ENCODE measurements at regions not wholly inside any gene's neighbourhood (a gene's known extent, or its start where the extent isn't known, plus 50 kb on each side); places are given as distances from the start of the nearest gene placed in this dataset.

- no peak for ATAC-seq
- TF ChIP-seq ZNF565 (CRISPR knock-in tag; conservative IDR thresholded peaks at IDR 0.05; ENCODE audit: low read depth) = no peak
- TF ChIP-seq OSR1 (CRISPR knock-in tag; IDR thresholded peaks at IDR 0.05) = no peak
- no peak for TF ChIP-seq RARB (CRISPR knock-in tag; IDR thresholded peaks at IDR 0.05)
- TF ChIP-seq SNAI2 (CRISPR knock-in tag; IDR thresholded peaks at IDR 0.05) = no peak
- no peak for TF ChIP-seq ESRRG (CRISPR knock-in tag; IDR thresholded peaks at IDR 0.05)
- no peak for TF ChIP-seq BACH2 (CRISPR knock-in tag; IDR thresholded peaks at IDR 0.05; ENCODE audit: borderline replicate concordance)
- no peak for TF ChIP-seq ZC3H10 (CRISPR knock-in tag; IDR thresholded peaks at IDR 0.05)
- no peak for TF ChIP-seq CREB5 (CRISPR knock-in tag; IDR thresholded peaks at IDR 0.05; ENCODE audit: low read depth)
- TF ChIP-seq, protein P1, sequence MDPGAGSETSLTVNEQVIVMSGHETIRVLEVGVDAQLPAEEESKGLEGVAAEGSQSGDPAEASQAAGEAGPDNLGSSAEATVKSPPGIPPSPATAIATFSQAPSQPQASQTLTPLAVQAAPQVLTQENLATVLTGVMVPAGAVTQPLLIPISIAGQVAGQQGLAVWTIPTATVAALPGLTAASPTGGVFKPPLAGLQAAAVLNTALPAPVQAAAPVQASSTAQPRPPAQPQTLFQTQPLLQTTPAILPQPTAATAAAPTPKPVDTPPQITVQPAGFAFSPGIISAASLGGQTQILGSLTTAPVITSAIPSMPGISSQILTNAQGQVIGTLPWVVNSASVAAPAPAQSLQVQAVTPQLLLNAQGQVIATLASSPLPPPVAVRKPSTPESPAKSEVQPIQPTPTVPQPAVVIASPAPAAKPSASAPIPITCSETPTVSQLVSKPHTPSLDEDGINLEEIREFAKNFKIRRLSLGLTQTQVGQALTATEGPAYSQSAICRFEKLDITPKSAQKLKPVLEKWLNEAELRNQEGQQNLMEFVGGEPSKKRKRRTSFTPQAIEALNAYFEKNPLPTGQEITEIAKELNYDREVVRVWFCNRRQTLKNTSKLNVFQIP (CRISPR knock-in tag; IDR thresholded peaks at IDR 0.05; ENCODE audit: borderline replicate concordance, low read depth) = no peak
- TF ChIP-seq TCF4 (CRISPR knock-in tag; IDR thresholded peaks at IDR 0.05; ENCODE audit: borderline replicate concordance) = no peak
- TF ChIP-seq PPARA (CRISPR knock-in tag; IDR thresholded peaks at IDR 0.05; ENCODE audit: borderline replicate concordance) = no peak
Measured at GRCh38 chr5:135696317-135696716, 117.5 kb upstream of the CXCL14 start.

DNA sequence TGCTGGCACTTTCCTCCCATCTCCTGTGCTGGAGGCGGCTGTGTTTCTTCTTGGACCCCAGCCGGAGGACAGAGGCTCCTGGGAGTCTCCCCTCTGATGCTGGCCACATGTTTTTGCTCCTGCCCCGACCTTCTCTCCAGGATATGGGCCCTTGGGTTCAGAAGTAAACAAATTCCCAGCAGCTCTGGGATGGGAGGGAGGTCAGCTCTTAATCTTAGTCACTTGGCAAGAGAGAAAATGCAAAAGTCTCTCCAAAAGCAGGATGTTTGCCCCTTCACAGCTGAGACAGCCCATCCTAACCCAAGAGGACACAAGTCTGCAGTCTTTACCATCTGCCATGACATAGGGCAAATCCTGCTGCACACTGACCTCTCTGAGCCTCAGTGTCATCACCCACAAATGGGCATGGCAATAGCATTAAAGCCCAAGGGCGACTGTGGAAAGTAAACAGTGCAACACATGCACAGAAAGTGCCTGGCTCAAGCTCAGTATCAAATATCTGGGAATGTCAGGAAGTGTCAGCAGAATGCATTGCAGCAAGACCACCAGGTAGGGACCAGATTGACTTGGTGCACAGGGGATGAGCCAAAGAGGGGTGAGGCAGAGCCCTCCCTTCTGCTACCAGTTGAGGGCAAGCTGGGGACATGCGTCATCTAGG is 117.0 kb upstream of the CXCL14 start:
- TF ChIP-seq ZNF8 (CRISPR knock-in tag; IDR thresholded peaks at IDR 0.05) = no peak
- TF ChIP-seq PPARA (CRISPR knock-in tag; IDR thresholded peaks at IDR 0.05; ENCODE audit: borderline replicate concordance) = no peak
- TF ChIP-seq ZNF70 (CRISPR knock-in tag; IDR thresholded peaks at IDR 0.05) = no peak
- TF ChIP-seq, protein P2, sequence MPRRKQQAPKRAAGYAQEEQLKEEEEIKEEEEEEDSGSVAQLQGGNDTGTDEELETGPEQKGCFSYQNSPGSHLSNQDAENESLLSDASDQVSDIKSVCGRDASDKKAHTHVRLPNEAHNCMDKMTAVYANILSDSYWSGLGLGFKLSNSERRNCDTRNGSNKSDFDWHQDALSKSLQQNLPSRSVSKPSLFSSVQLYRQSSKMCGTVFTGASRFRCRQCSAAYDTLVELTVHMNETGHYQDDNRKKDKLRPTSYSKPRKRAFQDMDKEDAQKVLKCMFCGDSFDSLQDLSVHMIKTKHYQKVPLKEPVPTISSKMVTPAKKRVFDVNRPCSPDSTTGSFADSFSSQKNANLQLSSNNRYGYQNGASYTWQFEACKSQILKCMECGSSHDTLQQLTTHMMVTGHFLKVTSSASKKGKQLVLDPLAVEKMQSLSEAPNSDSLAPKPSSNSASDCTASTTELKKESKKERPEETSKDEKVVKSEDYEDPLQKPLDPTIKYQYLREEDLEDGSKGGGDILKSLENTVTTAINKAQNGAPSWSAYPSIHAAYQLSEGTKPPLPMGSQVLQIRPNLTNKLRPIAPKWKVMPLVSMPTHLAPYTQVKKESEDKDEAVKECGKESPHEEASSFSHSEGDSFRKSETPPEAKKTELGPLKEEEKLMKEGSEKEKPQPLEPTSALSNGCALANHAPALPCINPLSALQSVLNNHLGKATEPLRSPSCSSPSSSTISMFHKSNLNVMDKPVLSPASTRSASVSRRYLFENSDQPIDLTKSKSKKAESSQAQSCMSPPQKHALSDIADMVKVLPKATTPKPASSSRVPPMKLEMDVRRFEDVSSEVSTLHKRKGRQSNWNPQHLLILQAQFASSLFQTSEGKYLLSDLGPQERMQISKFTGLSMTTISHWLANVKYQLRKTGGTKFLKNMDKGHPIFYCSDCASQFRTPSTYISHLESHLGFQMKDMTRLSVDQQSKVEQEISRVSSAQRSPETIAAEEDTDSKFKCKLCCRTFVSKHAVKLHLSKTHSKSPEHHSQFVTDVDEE (CRISPR knock-in tag; IDR thresholded peaks at IDR 0.05) = no peak
- no peak for TF ChIP-seq OSR1 (CRISPR knock-in tag; IDR thresholded peaks at IDR 0.05)
- TF ChIP-seq TCF4 (CRISPR knock-in tag; IDR thresholded peaks at IDR 0.05; ENCODE audit: borderline replicate concordance) = no peak
- TF ChIP-seq BACH2 (CRISPR knock-in tag; IDR thresholded peaks at IDR 0.05; ENCODE audit: borderline replicate concordance) = no peak
- ATAC-seq = no peak

DNA sequence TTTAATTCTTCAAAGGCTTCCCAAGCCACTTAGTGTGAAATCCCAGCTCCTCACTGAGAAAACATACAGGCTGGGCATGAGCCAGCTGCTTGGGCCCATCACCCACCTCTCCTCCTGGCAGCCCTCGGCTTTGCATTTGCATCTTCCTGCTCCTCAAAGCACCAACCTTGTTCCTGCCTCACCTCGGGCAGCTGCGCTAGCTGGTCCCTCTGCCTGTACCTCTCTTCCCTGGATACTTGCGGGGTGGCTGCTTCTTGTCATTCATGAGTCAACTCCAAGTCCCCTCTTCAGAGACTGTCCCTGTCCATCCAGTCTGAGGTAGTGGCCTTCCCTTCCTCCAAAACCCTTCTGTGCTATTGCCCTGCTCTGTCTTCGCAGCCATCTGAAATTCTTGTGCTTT is 116.1 kb upstream of the CXCL14 start:
- no peak for ATAC-seq
- TF ChIP-seq BACH2 (CRISPR knock-in tag; IDR thresholded peaks at IDR 0.05; ENCODE audit: borderline replicate concordance) (no peak), TOX (CRISPR knock-in tag; IDR thresholded peaks at IDR 0.05; ENCODE audit: borderline replicate concordance) (no peak), CREB5 (CRISPR knock-in tag; IDR thresholded peaks at IDR 0.05; ENCODE audit: low read depth) (no peak), ISL1 (CRISPR knock-in tag; IDR thresholded peaks at IDR 0.05) (no peak), SNAI2 (CRISPR knock-in tag; IDR thresholded peaks at IDR 0.05) (no peak), CSDC2 (CRISPR knock-in tag; IDR thresholded peaks at IDR 0.05) (no peak), ARNTL (CRISPR knock-in tag; IDR thresholded peaks at IDR 0.05; ENCODE audit: borderline replicate concordance, low read depth) (no peak), ZNF565 (CRISPR knock-in tag; conservative IDR thresholded peaks at IDR 0.05; ENCODE audit: low read depth) (no peak), ZFP30 (CRISPR knock-in tag; IDR thresholded peaks at IDR 0.05) (no peak), CSRNP3 (CRISPR knock-in tag; IDR thresholded peaks at IDR 0.05) (no peak), ESRRG (CRISPR knock-in tag; IDR thresholded peaks at IDR 0.05) (no peak), TCF4 (CRISPR knock-in tag; IDR thresholded peaks at IDR 0.05; ENCODE audit: borderline replicate concordance) (no peak)
- TF ChIP-seq, protein P2 (CRISPR knock-in tag; IDR thresholded peaks at IDR 0.05) = no peak
- TF ChIP-seq, protein P1 (CRISPR knock-in tag; IDR thresholded peaks at IDR 0.05; ENCODE audit: borderline replicate concordance, low read depth) = no peak

All from SK-N-SH treated with all-trans-retinoic acid at 6 μM for 48 hours (cell line).